H1 (cell line): ENCODE measurements at regions not wholly inside any gene's neighbourhood (a gene's known extent, or its start where the extent isn't known, plus 50 kb on each side); places are given as distances from the start of the nearest gene placed in this dataset.
"Not testable (repeated sequence)": the region's sequence is repeated elsewhere in the genome, so short reads cannot be mapped to it uniquely, and the experiment has no call there.

Experiments used
- CTCF ChIA-PET: fragments of 300-600 bp; sonication (Branson Sonifier 250); formaldehyde crosslinking; loops from one replicate; lab custom pipeline; 2021; ENCODE audit not compliant: partially characterized antibody; lab: Charles Lee
- POLR2A ChIA-PET: fragments of 300-600 bp; sonication (Branson Sonifier 250); formaldehyde crosslinking; loops from one replicate; lab custom pipeline; 2021; ENCODE audit warnings: inconsistent platforms; ENCODE audit not compliant: partially characterized antibody; lab: Charles Lee
- DNase-seq, 2 experiments: peaks; one replicate each; pipeline versions ENCODE4 v3.0.0 to v3.0.0-alpha.2; 2010 to 2022; ENCODE audit warnings: low spot score in 2 of 2, low read depth in 1 of 2, mixed read lengths in 1 of 2
- FAIRE-seq: peaks from 2 replicates; lab custom pipeline; 2011; peaks lifted over from hg19 to GRCh38; lab: Jason Lieb, UNC
- H2AFZ ChIP-seq: 2 replicates; pipeline ENCODE4 v1.8.1; 2012; ENCODE audit warnings: low read length, inconsistent platforms
- H2AK5ac ChIP-seq: 2 replicates; pipeline ENCODE4 v1.6.1; 2013; ENCODE audit warnings: low read depth, low read length
- H2BK120ac ChIP-seq: replicated peaks from 2 replicates; pipeline ENCODE3; 2013; ENCODE audit warnings: low read depth, low read length, inconsistent platforms
- H2BK12ac ChIP-seq: 2 replicates; pipeline ENCODE4 v1.6.1; 2013; ENCODE audit warnings: low read depth, low read length
- H2BK15ac ChIP-seq: 2 replicates; pipeline ENCODE4 v1.6.1; 2013; ENCODE audit warnings: low read length
- H2BK20ac ChIP-seq: 2 replicates; pipeline ENCODE4 v1.6.1; 2013; ENCODE audit warnings: low read length
- H2BK5ac ChIP-seq: 2 replicates; pipeline ENCODE4 v1.6.1; 2013; ENCODE audit warnings: low read depth, low read length
- H3K14ac ChIP-seq: 2 replicates; pipeline ENCODE4 v1.6.1; 2013; ENCODE audit warnings: inconsistent platforms; ENCODE audit not compliant: insufficient read length
- H3K18ac ChIP-seq: 2 replicates; pipeline ENCODE4 v1.6.1; 2013; ENCODE audit warnings: low read length; ENCODE audit errors: extremely low read depth
- H3K23ac ChIP-seq: 2 replicates; pipeline ENCODE4 v1.6.1; 2013; ENCODE audit warnings: inconsistent platforms; ENCODE audit not compliant: insufficient read length
- H3K23me2 ChIP-seq: 2 replicates; pipeline ENCODE4 v1.6.1; 2013; ENCODE audit warnings: low read depth, low read length
- H3K27ac ChIP-seq: 2 replicates; pipeline ENCODE4 v1.6.1; 2011; ENCODE audit warnings: low read depth, low read length, inconsistent platforms
- H3K27me3 ChIP-seq, 4 experiments: replicated peaks in 1 of 4; 1 replicate in 1 of 4; 2 replicates in 3 of 4; pipeline versions ENCODE4 v1.6.1 to v1.8.1; 2011 to 2013; ENCODE audit warnings: low read length in 3 of 4, mild to moderate bottlenecking in 3 of 4, inconsistent platforms in 2 of 4, mixed read lengths in 2 of 4, moderate library complexity in 1 of 4; ENCODE audit not compliant: control insufficient read depth in 3 of 4, insufficient read depth in 3 of 4; ENCODE audit errors: extremely low read depth in 1 of 4
- H3K36me3 ChIP-seq, 4 experiments: 2 replicates each; pipeline versions ENCODE4 v1.6.1 to v1.8.1; 2011 to 2013; ENCODE audit warnings: mild to moderate bottlenecking in 4 of 4, low read length in 3 of 4, moderate library complexity in 2 of 4, control low read depth in 1 of 4, inconsistent platforms in 1 of 4; ENCODE audit not compliant: insufficient read depth in 4 of 4, control insufficient read depth in 2 of 4
- H3K4ac ChIP-seq: replicated peaks from 2 replicates; pipeline ENCODE3; 2013; ENCODE audit warnings: low read length, low read depth, mixed read lengths, inconsistent platforms; ENCODE audit not compliant: insufficient read length
- H3K4me1 ChIP-seq, 4 experiments: replicated peaks in 1 of 4; 1 replicate in 1 of 4; 2 replicates in 3 of 4; pipeline versions ENCODE4 v1.6.1 to v1.8.1; 2011 to 2013; ENCODE audit warnings: low read length in 3 of 4, inconsistent platforms in 2 of 4, mixed read lengths in 1 of 4; ENCODE audit not compliant: insufficient read depth in 4 of 4, control insufficient read depth in 3 of 4
- H3K4me2 ChIP-seq, 2 experiments: 2 replicates each; pipeline versions ENCODE4 v1.6.1 to v1.8.1; 2011 to 2013; ENCODE audit warnings: low read depth in 2 of 2, low read length in 2 of 2, control low read depth in 1 of 2, inconsistent platforms in 1 of 2, mild to moderate bottlenecking in 1 of 2; ENCODE audit not compliant: insufficient read depth in 1 of 2
- H3K4me3 ChIP-seq, 4 experiments: fragments of 200-600, 300-600 bp in 1 of 4; sonication (generic), shearing (Covaris generic), sonication (Bioruptor Twin) in 1 of 4; 2 replicates each; pipeline versions ENCODE4 v1.5.1 to v1.8.1; 2011 to 2016; ENCODE audit warnings: low read length in 4 of 4, low read depth in 3 of 4, control low read depth in 2 of 4, inconsistent platforms in 2 of 4, mild to moderate bottlenecking in 2 of 4, mixed read lengths in 1 of 4, moderate library complexity in 1 of 4; ENCODE audit not compliant: insufficient read depth in 2 of 4; ENCODE audit errors: extremely low read depth in 1 of 4
- H3K56ac ChIP-seq: replicated peaks from 2 replicates; pipeline ENCODE3; 2013; ENCODE audit warnings: low read depth, mild to moderate bottlenecking, mixed read lengths, low read length, inconsistent platforms; ENCODE audit not compliant: insufficient read length
- H3K79me1 ChIP-seq: 2 replicates; pipeline ENCODE4 v1.6.1; 2013; ENCODE audit warnings: low read depth, low read length, control low read depth
- H3K79me2 ChIP-seq, 2 experiments: 2 replicates each; pipeline versions ENCODE4 v1.6.1 to v1.8.1; 2012 to 2013; ENCODE audit warnings: low read length in 2 of 2, mild to moderate bottlenecking in 2 of 2, inconsistent platforms in 1 of 2; ENCODE audit not compliant: insufficient read depth in 2 of 2, control insufficient read depth in 1 of 2
- H3K9ac ChIP-seq, 4 experiments: replicated peaks in 1 of 4; 1 replicate in 1 of 4; 2 replicates in 3 of 4; pipeline versions ENCODE4 v1.6.1 to v1.8.1; 2011 to 2013; ENCODE audit warnings: low read depth in 3 of 4, low read length in 3 of 4, control low read depth in 2 of 4, mild to moderate bottlenecking in 2 of 4, moderate library complexity in 2 of 4, inconsistent platforms in 1 of 4; ENCODE audit errors: extremely low read depth in 1 of 4
- H3K9me3 ChIP-seq, 2 experiments: 2 replicates each; pipeline versions ENCODE4 v1.6.1 to v1.8.1; 2012 to 2013; ENCODE audit warnings: mild to moderate bottlenecking in 2 of 2, moderate library complexity in 2 of 2, control low read depth in 1 of 2, inconsistent platforms in 1 of 2, low read depth in 1 of 2, low read length in 1 of 2, mixed read lengths in 1 of 2; ENCODE audit not compliant: insufficient read depth in 2 of 2
- H4K20me1 ChIP-seq, 2 experiments: replicated peaks in 1 of 2; 2 replicates each; pipeline versions ENCODE3 to v1.8.1; 2011 to 2013; ENCODE audit warnings: inconsistent platforms in 2 of 2, low read length in 2 of 2, mild to moderate bottlenecking in 1 of 2; ENCODE audit not compliant: insufficient read depth in 2 of 2, control insufficient read depth in 1 of 2
- H4K5ac ChIP-seq: 2 replicates; pipeline ENCODE4 v1.6.1; 2013; ENCODE audit warnings: low read length, low read depth, mixed read lengths, inconsistent platforms; ENCODE audit not compliant: insufficient read length
- H4K8ac ChIP-seq: 2 replicates; pipeline ENCODE4 v1.8.0; 2013; ENCODE audit warnings: mild to moderate bottlenecking, moderate library complexity, low read length, inconsistent platforms; ENCODE audit not compliant: insufficient read depth; ENCODE audit errors: extremely low read depth
- H4K91ac ChIP-seq: replicated peaks from 2 replicates; pipeline ENCODE3; 2013; ENCODE audit warnings: low read length, mixed read lengths, inconsistent platforms; ENCODE audit not compliant: insufficient read length
- CBX8 ChIP-seq: fragments of 300-800, 300-1000 bp; sonication (generic); IDR thresholded peaks from 2 replicates; pipeline ENCODE4 v1.7.1; 2016; ENCODE audit warnings: low read depth, low read length, borderline replicate concordance
- SIX5 ChIP-seq: IDR thresholded peaks from 2 replicates; pipeline ENCODE4 v1.6.1; 2011; ENCODE audit warnings: mild to moderate bottlenecking, low read depth, low read length
- ZNF274 ChIP-seq: IDR thresholded peaks from 2 replicates; pipeline ENCODE4 v1.7.0; 2012; ENCODE audit warnings: low read length, borderline replicate concordance; ENCODE audit errors: extremely low read depth
- WGBS, 2 experiments: shearing (Covaris generic) in 1 of 2; methylation state at CpG; one replicate each; pipeline versions ENCODE4 v1.1.6 to v1.1.7; 2013 to 2015; ENCODE audit warnings: low lambda C conversion rate in 2 of 2, mixed read lengths in 2 of 2, inconsistent platforms in 1 of 2, low coverage in 1 of 2, missing lambda C conversion rate in 1 of 2; ENCODE audit not compliant: insufficient replicate concordance in 2 of 2, insufficient coverage in 1 of 2, insufficient read length in 1 of 2; ENCODE audit errors: extremely low coverage in 1 of 2, missing lambda C conversion rate in 1 of 2; 5-methylcytosine and 5-hydroxymethylcytosine counted together

DNA sequence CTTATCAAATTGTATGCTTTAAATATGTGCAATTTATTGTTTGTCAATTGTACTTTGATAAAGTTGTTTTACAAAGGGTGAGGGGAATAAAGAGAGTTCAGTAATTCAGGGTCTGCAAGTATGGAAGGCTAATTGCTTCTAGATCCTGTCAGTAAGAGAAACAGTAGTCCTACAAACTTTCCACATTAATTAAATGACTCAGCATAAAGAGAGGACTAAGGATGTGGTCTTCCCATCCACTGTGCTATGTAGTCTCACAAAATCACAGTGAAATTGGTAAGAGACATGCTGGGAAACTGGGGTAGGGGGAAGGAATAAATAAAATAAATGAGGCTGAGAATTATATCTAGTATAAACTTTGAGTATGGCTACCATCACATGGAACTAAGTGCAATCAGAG, 130.2 kb upstream of the PKP2 start:
- Histone ChIP-seq H3K23me2 (no peaks in the 10 kb centered on the region), H3K23ac (no peak overlapping the region), H3K36me3 (no peaks in the 10 kb centered on the region), H3K4me3 (no peak overlapping the region), H3K27me3 (no peaks in the 10 kb centered on the region), H3K9ac (no peak overlapping the region), H4K8ac (no peak overlapping the region), H2BK12ac (no peak overlapping the region), H4K5ac (no peak overlapping the region), H3K4me2 (no peak overlapping the region), H2AK5ac (no peak overlapping the region), H3K27ac (no peak overlapping the region), H3K79me2 (no peaks in the 10 kb centered on the region), H3K18ac (no peak overlapping the region), H3K56ac (no peak overlapping the region), H3K9me3 (peaks cover 4 to 15% of the 10 kb centered on the region in 2 experiments; a peak in 3 of 4 replicates), H2BK15ac (no peak overlapping the region), H2BK5ac (no peak overlapping the region), H4K91ac (no peak overlapping the region), H2BK20ac (no peak overlapping the region), H2AFZ (no peak overlapping the region), H2BK120ac (no peak overlapping the region), H3K4me1 (no peaks in the 10 kb centered on the region), H3K14ac (no peak overlapping the region), H3K4ac (no peak overlapping the region), H4K20me1 (no peaks in the 10 kb centered on the region), H3K79me1 (no peaks in the 10 kb centered on the region)
- FAIRE-seq, result no peak
- DNase-seq, result no peak
- TF ChIP-seq ZNF274 (no peak), CBX8 (no peak), SIX5 (no peak)
- ChIA-PET POLR2A (interaction anchor here (0.6 kb wide), 1 partner anchor 1262 kb away, joined by 3 read pairs; no protein-coding TSS in a partner anchor), CTCF (interaction anchor here (0.5 to 1.4 kb wide), 3 partner anchors 18 to 160 kb away, joined by 3 to 4 read pairs (median 3); no protein-coding TSS in a partner anchor)

DNA sequence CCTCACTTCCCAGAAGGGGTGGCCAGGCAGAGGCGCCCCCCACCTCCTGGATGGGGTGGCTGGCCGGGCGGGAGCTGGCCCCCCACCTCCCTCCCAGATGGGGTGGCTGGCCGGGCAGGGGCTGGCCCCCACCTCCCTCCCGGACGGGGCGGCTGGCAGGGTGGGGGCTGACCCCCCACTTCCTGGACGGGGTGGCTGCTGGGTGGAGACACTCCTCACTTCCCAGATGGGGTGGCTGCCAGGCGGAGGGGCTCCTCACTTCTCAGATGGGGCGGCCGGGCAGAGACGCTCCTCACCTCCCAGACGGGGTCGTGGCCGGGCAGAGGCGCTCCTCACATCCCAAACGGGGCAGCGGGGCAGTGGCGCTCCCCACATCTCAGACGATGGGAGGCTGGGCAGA, 126.1 kb upstream of the PKP2 start:
- H3K4ac ChIP-seq, H3K23ac ChIP-seq, H3K36me3 ChIP-seq, H3K56ac ChIP-seq, H2BK15ac ChIP-seq, H3K4me1 ChIP-seq, H2BK120ac ChIP-seq, FAIRE-seq, DNase-seq, POLR2A ChIA-PET, H3K14ac ChIP-seq, H3K18ac ChIP-seq, H3K27ac ChIP-seq, H3K27me3 ChIP-seq, H3K23me2 ChIP-seq, H4K91ac ChIP-seq, H2AK5ac ChIP-seq, H4K20me1 ChIP-seq, H3K79me1 ChIP-seq, H3K4me2 ChIP-seq, CTCF ChIA-PET, H3K79me2 ChIP-seq, H2BK12ac ChIP-seq, H2BK20ac ChIP-seq, H3K4me3 ChIP-seq, H2AFZ ChIP-seq, H3K9ac ChIP-seq, H4K8ac ChIP-seq, H4K5ac ChIP-seq, H2BK5ac ChIP-seq: not testable (repeated sequence)
- H3K9me3 ChIP-seq, result peaks cover 2 to 11% of the 10 kb centered on the region in 2 experiments; a peak in 2 of 4 replicates
- WGBS, 2 experiments, result 88% methylated on average over 10 of the region's 20 CpGs; no CpG with 5 or more reads in 1 of the 2 experiments
